ENCODE measurements at regions not wholly inside any gene's neighbourhood (a gene's known extent, or its start where the extent isn't known, plus 50 kb on each side); places are given as distances from the start of the nearest gene placed in this dataset.

DNA sequence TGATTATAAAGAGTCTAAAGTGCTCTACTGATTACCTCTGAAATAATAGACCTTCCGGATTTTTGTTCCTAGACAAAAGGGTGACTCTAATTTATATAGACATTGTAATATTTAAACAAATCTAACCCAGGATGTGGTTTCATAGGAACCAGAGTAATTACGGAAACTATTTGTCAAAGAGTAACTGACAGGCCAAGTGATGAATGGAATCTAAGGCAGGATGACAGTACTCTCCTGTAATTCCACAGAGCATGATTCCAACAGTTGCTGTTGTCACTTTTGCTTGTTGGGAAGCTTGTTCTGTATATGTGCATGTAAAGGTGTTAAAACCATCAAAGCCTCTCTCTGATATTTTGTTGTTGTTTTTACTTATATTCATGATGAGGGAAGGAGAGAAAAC is 1141.0 kb downstream of the IGSF11 start:
- H3K36me3 ChIP-seq (ENCODE audit: control insufficient read depth in 4 of 4, insufficient read depth in 4 of 4, low read length in 4 of 4) = no peaks in the 10 kb centered on the region
- no peaks in the 10 kb centered on the region for H3K4me1 ChIP-seq (ENCODE audit: control insufficient read depth in 5 of 5, insufficient read depth in 5 of 5, low read length in 5 of 5)
- no peaks in the 10 kb centered on the region for H3K27me3 ChIP-seq (ENCODE audit: control insufficient read depth in 3 of 3, insufficient read depth in 3 of 3, low read length in 2 of 3)
- H3K27ac ChIP-seq (ENCODE audit: low read depth in 1 of 2, low read length in 1 of 2) = no peak overlapping the region
- 13 to 35% methylated on average over 2 of the region's 2 CpGs for WGBS, 2 donors
- peaks cover 0 to 10% (median 2%) of the 10 kb centered on the region in 4 donors for H3K9me3 ChIP-seq (ENCODE audit: control insufficient read depth in 4 of 4, insufficient read depth in 3 of 4, low read length in 3 of 4)
- no peak overlapping the region for H3K4me3 ChIP-seq
- no peak for ATAC-seq (ENCODE audit: insufficient read depth, low FRiP score)
- TF ChIP-seq, protein P1, sequence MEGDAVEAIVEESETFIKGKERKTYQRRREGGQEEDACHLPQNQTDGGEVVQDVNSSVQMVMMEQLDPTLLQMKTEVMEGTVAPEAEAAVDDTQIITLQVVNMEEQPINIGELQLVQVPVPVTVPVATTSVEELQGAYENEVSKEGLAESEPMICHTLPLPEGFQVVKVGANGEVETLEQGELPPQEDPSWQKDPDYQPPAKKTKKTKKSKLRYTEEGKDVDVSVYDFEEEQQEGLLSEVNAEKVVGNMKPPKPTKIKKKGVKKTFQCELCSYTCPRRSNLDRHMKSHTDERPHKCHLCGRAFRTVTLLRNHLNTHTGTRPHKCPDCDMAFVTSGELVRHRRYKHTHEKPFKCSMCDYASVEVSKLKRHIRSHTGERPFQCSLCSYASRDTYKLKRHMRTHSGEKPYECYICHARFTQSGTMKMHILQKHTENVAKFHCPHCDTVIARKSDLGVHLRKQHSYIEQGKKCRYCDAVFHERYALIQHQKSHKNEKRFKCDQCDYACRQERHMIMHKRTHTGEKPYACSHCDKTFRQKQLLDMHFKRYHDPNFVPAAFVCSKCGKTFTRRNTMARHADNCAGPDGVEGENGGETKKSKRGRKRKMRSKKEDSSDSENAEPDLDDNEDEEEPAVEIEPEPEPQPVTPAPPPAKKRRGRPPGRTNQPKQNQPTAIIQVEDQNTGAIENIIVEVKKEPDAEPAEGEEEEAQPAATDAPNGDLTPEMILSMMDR (IDR thresholded peaks at IDR 0.05; ENCODE audit: control extremely low read depth, extremely low read depth) = no peak
- DNase-seq = no peak
- H3K9ac ChIP-seq (ENCODE audit: insufficient read depth in 1 of 2, low read length in 2 of 2) = no peak overlapping the region

DNA sequence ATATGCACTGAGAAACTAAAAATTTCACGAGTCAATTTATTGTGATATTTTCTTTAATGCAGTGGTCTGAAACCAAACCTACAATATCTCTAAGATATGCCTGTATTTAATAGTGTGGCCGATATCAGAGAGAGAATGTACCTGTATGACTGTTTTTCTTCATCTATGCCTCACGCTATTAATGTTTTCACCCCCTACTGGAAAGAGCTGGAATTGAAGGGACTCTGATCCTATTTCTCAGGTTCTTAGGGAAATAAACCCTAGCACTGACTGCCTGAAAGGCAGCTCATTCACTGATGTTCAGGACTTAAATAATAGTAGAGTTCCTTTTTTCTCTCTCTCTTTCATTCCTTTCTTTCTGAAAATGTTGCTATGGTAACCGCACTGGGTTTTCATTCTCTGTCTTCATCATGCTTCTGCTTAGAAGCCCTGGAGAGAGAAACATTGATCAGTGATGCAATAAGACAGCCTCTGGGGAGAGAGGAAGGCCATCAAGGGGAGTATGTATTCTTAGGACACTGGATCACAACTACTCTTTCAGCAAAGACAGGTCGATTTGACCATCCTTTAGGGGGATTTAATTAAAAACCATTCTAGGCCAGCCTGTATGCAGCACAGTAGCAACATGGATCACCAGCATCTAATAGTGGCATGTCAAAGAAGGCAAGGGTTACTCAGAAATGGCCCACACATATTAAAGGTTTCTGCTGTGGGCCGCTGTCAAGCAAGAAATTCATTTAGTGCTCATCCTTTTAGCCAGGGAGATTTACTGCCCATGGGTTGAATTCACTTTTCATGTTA is 1135.7 kb downstream of the IGSF11 start:
- WGBS, 2 donors = 67 to 71% methylated on average over 6 of the region's 6 CpGs
- ATAC-seq (ENCODE audit: insufficient read depth, low FRiP score) (no peak), DNase-seq (no peak)
- no peak overlapping the region for H3K4me3 ChIP-seq
- H3K27ac ChIP-seq (ENCODE audit: low read depth in 1 of 2, low read length in 1 of 2) = no peak overlapping the region
- peaks cover 0 to 10% (median 2%) of the 10 kb centered on the region in 4 donors for H3K9me3 ChIP-seq (ENCODE audit: control insufficient read depth in 4 of 4, insufficient read depth in 3 of 4, low read length in 3 of 4)
- H3K4me1 ChIP-seq (ENCODE audit: control insufficient read depth in 5 of 5, insufficient read depth in 5 of 5, low read length in 5 of 5) = no peaks in the 10 kb centered on the region
- H3K27me3 ChIP-seq (ENCODE audit: control insufficient read depth in 3 of 3, insufficient read depth in 3 of 3, low read length in 2 of 3) = no peaks in the 10 kb centered on the region
- H3K36me3 ChIP-seq (ENCODE audit: control insufficient read depth in 4 of 4, insufficient read depth in 4 of 4, low read length in 4 of 4) = no peaks in the 10 kb centered on the region
- no peak overlapping the region for H3K9ac ChIP-seq (ENCODE audit: insufficient read depth in 1 of 2, low read length in 2 of 2)
- TF ChIP-seq, protein P1 (IDR thresholded peaks at IDR 0.05; ENCODE audit: control extremely low read depth, extremely low read depth) = no peak

DNA sequence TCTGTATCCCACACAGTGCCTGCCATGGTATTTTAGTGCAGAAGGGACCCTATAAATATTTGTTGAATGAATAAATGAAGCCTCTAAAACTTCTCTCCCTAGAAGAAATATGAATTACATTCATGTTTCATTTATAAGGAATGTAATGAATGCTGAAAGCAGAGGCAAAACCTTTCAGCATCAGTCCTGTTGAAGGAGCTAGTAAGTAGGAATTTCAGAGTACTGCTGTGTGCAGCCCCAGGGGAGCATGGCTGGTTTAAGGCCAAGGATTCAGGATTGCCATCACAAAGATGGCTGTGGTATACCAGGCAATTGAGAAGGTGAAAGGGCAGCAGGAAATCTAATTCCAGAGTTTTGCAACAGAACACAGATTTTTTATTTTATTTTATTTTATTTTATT is 1131.4 kb downstream of the IGSF11 start:
- Histone ChIP-seq H3K36me3 (ENCODE audit: control insufficient read depth in 4 of 4, insufficient read depth in 4 of 4, low read length in 4 of 4) (no peaks in the 10 kb centered on the region), H3K27me3 (ENCODE audit: control insufficient read depth in 3 of 3, insufficient read depth in 3 of 3, low read length in 2 of 3) (no peaks in the 10 kb centered on the region), H3K4me3 (no peak overlapping the region), H3K4me1 (ENCODE audit: control insufficient read depth in 5 of 5, insufficient read depth in 5 of 5, low read length in 5 of 5) (no peaks in the 10 kb centered on the region), H3K9me3 (ENCODE audit: control insufficient read depth in 4 of 4, insufficient read depth in 3 of 4, low read length in 3 of 4) (no peaks in the 10 kb centered on the region), H3K27ac (ENCODE audit: low read depth in 1 of 2, low read length in 1 of 2) (no peak overlapping the region), H3K9ac (ENCODE audit: insufficient read depth in 1 of 2, low read length in 2 of 2) (no peak overlapping the region)
- ATAC-seq (ENCODE audit: insufficient read depth, low FRiP score) (no peak), DNase-seq (no peak)
- TF ChIP-seq, protein P1 (IDR thresholded peaks at IDR 0.05; ENCODE audit: control extremely low read depth, extremely low read depth) = no peak
